Left lung (tissue), 4 donors: ENCODE measurements at regions not wholly inside any gene's neighbourhood (a gene's known extent, or its start where the extent isn't known, plus 50 kb on each side); places are given as distances from the start of the nearest gene placed in this dataset.

ENCODE experiments used
- ATAC-seq: fragments of 200-7000 bp; cut with Tn5 transposase; one replicate; pipeline ENCODE4 v1.9.1; 2020; ENCODE audit warnings: moderate library complexity
- DNase-seq, 4 donors: peaks; one replicate each; pipeline ENCODE4 v3.0.0-alpha.2; 2013 to 2020
- H3K27ac ChIP-seq, 2 donors: fragments of 200-600 bp; sonication (generic) in 1 of 2; one replicate each; pipeline versions ENCODE4 v1.5.0 to v1.8.0; 2020 to 2021
- H3K27me3 ChIP-seq, 2 donors: fragments of 200-600 bp; sonication (generic) in 1 of 2; one replicate each; pipeline versions ENCODE4 v1.5.0 to v1.8.0; 2020 to 2021
- H3K36me3 ChIP-seq, 2 donors: fragments of 200-600 bp; sonication (generic) in 1 of 2; one replicate each; pipeline versions ENCODE4 v1.5.0 to v1.8.0; 2020 to 2021
- H3K4me1 ChIP-seq, 2 donors: fragments of 200-600 bp; one replicate each; pipeline ENCODE4 v1.8.0; 2021
- H3K4me3 ChIP-seq, 2 donors: fragments of 200-600 bp; sonication (generic) in 1 of 2; one replicate each; pipeline versions ENCODE4 v1.5.0 to v1.8.0; 2020 to 2021; ENCODE audit warnings: mild to moderate bottlenecking in 1 of 2
- H3K9me3 ChIP-seq, 2 donors: fragments of 200-600 bp; sonication (generic) in 1 of 2; one replicate each; pipeline versions ENCODE4 v1.5.0 to v1.8.0; 2020 to 2021
- CTCF ChIP-seq, 2 donors: fragments of 200-600 bp; sonication (generic) in 1 of 2; IDR thresholded peaks; one replicate each; pipeline versions ENCODE4 v1.5.0 to v1.8.0; 2021; ENCODE audit warnings: antibody characterized with exemption in 2 of 2
- intact Hi-C, 2 donors: fragments of 100-400 bp; cut with DNase I; formaldehyde crosslinking; loops; one replicate each; pipeline versions ENCODE4 v1.11.2 to v1.14.2; 2022
- donor health status: DM: no; HTN: yes; CAD: no.
- donor health status: DM: no; HTN: no; CAD: no.

- no peaks in the 10 kb centered on the region for H3K36me3 ChIP-seq
- no peak for TF ChIP-seq CTCF (IDR thresholded peaks at IDR 0.05)
- DNase-seq (peak in 1 of 4 donors; percentile 22), ATAC-seq (no peak)
- intact Hi-C loops, result no loop called here
- peaks cover 0 to 57% of the 10 kb centered on the region in 2 donors for H3K27me3 ChIP-seq
- no peak overlapping the region for H3K4me3 ChIP-seq
- H3K9me3 ChIP-seq, result peaks cover 0 to 11% of the 10 kb centered on the region in 2 donors
- no peaks in the 10 kb centered on the region for H3K4me1 ChIP-seq
- H3K27ac ChIP-seq, result no peak overlapping the region
These were observed 278.9 kb downstream of the NPHP4 start for GRCh38 chr1:5713101-5714010.

- DNase-seq (peak in 2 of 4 donors; percentile 17 to 69), ATAC-seq (no peak)
- Histone ChIP-seq H3K27me3 (peaks cover 0 to 47% of the 10 kb centered on the region in 2 donors), H3K9me3 (peaks cover 0 to 11% of the 10 kb centered on the region in 2 donors), H3K36me3 (no peaks in the 10 kb centered on the region), H3K27ac (no peak overlapping the region), H3K4me1 (no peaks in the 10 kb centered on the region), H3K4me3 (no peak overlapping the region)
- no peak for TF ChIP-seq CTCF (IDR thresholded peaks at IDR 0.05)
- intact Hi-C loops, result no loop called here
These were observed 280.1 kb downstream of the NPHP4 start for GRCh38 chr1:5711956-5712645.

- TF ChIP-seq CTCF (IDR thresholded peaks at IDR 0.05), result no peak
- Histone ChIP-seq H3K27ac (no peak overlapping the region), H3K9me3 (peaks cover 0 to 11% of the 10 kb centered on the region in 2 donors), H3K4me3 (no peak overlapping the region), H3K27me3 (peaks cover 0 to 42% of the 10 kb centered on the region in 2 donors), H3K36me3 (no peaks in the 10 kb centered on the region), H3K4me1 (no peaks in the 10 kb centered on the region)
- DNase-seq (peak in 2 of 4 donors; percentile 22 to 31), ATAC-seq (no peak)
- intact Hi-C loops, result no loop called here
These were observed 281.1 kb downstream of the NPHP4 start for GRCh38 chr1:5711079-5711478.

GRCh38 chr1:5709976-5710375, 282.2 kb downstream of the NPHP4 start:
- intact Hi-C loops, result no loop called here

More at GRCh38 chr1:5709976-5710375, 282.2 kb downstream of the NPHP4 start:
- H3K4me1 ChIP-seq, result no peaks in the 10 kb centered on the region
- peaks cover 0 to 37% of the 10 kb centered on the region in 2 donors for H3K27me3 ChIP-seq
- no peak for ATAC-seq
- peak in 1 of 4 donors; percentile 2 for DNase-seq
- peaks cover 0 to 4% of the 10 kb centered on the region in 2 donors for H3K9me3 ChIP-seq
- no peak overlapping the region for H3K4me3 ChIP-seq
- H3K36me3 ChIP-seq, result no peaks in the 10 kb centered on the region
- no peak for TF ChIP-seq CTCF (IDR thresholded peaks at IDR 0.05)
- no peak overlapping the region for H3K27ac ChIP-seq
